ENCODE measurements at regions not wholly inside any gene's neighbourhood (a gene's known extent, or its start where the extent isn't known, plus 50 kb on each side); places are given as distances from the start of the nearest gene placed in this dataset.
"Not testable (repeated sequence)": the region's sequence is repeated elsewhere in the genome, so short reads cannot be mapped to it uniquely, and the experiment has no call there.

DNA sequence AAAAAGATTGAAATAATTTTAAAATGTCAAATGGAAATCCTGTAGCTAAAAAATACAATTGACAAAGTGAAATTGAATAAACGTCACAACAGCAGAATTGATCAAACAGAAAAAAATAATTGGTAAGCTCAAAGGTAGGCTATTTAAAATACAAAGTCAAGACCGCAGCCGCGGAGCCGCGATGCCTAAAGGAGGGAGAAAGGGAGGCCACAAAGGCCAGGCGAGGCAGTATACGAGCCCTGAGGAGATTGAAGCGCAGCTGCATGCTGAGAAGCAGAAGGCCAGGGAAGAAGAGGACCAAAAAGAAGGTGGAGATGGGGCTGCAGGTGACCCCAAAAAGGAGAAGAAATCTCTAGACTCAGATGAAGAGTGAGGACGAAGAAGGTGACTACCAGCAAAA, 1068.5 kb upstream of the COX7C start:
- no peak for DNase-seq (ENCODE audit: low spot score)

- DNase-seq (ENCODE audit: low spot score) = no peak
Observed at GRCh38 chr5:85549836-85550599, 1067.7 kb upstream of the COX7C start.

GRCh38 chr5:85556464-85556863, 1061.3 kb upstream of the COX7C start:
- no peak for DNase-seq (ENCODE audit: low spot score)

- DNase-seq (ENCODE audit: low spot score) = no peak
Observed at GRCh38 chr5:85576666-85577065, 1041.1 kb upstream of the COX7C start.

- not testable (repeated sequence) for DNase-seq (ENCODE audit: low spot score)
Observed at GRCh38 chr5:85587806-85588205, 1029.9 kb upstream of the COX7C start.

DNA sequence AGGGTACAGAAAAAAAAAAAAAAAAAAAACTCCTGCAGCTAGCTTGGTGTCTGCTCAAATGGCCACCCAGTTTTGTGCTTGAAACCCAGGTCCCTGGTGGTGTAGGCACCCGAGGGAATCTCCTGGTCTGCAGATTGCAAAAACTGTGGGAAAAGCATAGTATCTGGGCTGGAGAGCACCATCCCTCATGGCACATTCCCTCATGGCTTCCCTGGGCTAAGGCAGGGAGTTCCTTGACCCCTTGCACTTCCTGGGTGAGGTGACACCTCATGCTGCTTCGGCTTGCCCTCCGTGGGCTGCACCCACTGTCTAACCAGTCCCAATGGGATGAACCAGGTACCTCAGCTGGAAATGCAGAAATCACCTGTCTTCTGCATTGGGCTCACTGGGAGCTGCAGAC, 1029.5 kb upstream of the COX7C start:
- DNase-seq (ENCODE audit: low spot score) = not testable (repeated sequence)

GRCh38 chr5:85590764-85591163, 1027.0 kb upstream of the COX7C start:
- DNase-seq (ENCODE audit: low spot score) = no peak

DNA sequence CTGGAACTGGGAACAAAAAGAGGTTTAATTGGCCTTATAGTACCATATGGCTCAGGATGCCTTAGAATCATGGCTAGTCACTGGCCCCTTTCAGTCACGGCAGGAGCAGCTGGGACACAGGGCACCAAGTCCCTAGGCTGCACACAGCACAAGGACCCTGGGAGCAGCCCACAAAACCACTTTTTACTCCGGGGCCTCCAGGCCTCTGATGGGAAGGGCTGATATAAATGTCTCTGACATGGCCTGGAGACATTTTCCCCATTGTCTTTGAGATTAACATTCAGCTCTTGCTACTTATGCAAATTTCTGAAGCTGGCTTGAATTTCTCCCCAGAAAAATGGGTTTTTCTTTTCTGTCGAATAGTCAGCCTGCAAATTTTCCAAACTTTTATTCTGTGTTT, 1026.4 kb upstream of the COX7C start:
- DNase-seq (ENCODE audit: low spot score) = no peak

GRCh38 chr5:85602843-85603242, 1014.9 kb upstream of the COX7C start:
- DNase-seq (ENCODE audit: low spot score) = no peak

DNA sequence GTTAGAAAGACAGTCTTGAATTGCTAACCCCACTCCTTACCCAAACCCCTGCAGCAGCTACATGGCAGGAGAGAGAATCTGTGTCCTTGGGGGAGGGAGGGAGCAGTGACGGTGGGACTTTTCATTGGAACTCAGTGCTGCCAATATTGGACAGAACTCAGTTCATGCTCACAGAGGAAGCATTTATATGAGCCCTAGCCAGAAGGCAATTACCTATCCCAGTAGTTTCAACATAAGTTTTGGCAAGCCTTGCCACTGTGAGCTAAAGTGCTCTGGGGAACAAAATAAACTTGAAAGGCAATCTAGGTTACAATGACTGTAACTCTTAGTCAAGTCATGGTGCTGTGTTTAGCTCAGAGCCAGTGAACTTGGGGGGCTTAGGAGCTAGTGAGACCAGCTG, 1013.4 kb upstream of the COX7C start:
- DNase-seq (ENCODE audit: low spot score) = no peak

DNA sequence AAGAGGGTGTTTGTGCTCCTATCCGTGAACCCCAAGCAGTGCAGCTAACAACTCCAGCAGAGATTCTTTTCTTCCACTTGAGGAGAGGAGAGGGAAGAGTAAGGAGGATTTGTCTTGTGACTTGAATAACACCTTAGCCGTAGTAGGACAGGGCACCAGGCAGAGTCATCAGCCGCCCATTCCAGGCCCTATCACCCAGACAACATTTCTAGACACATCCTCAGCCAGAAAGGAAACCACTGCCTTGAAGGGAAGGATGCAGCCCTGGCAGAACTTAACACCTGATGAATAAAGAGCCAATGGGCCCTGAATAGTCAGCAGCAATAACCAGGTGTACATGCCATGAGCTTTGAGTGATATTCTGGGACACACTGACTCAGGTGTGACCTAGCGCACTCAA, 1013.0 kb upstream of the COX7C start:
- DNase-seq (ENCODE audit: low spot score) = no peak

DNA sequence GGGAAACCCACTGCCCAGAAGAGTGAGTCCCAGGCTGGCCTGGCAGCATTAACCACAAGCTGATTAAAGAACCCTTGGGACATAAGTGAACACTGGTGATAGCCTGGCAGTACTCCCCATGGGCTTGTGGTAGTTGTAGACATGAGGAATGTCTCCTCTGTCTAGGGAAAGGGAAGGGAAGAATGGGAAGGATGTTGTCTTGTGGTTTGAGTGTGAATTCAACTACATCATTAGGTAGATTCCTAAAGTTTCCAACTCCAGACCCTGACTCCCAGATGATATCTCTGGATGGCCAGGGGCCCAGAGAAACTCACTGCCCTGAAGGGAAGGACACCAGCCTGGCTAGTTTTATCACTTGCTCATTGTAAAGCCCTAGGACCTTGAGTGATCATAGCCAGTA, 1012.4 kb upstream of the COX7C start:
- no peak for DNase-seq (ENCODE audit: low spot score)

DNA sequence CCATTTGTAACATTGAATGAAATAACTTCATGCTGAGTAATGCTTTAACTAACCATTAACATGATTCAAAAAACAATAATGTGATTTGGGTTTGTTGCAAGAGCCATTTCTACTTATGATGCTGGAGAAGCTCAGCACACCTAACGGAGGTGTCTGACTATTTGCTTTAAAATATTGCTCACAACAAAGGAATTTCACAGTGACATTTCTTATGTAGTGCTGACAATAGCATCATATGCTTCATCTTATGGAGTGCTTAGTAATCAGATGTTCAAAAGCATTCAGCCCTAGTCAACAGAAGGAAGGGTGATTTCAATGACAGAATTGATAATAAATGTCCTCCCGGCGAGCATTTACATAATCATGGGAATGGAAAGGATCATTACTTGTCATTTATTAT, 1003.3 kb upstream of the COX7C start:
- DNase-seq (ENCODE audit: low spot score) = no peak

GRCh38 chr5:85621668-85622067, 996.1 kb upstream of the COX7C start:
- DNase-seq (ENCODE audit: low spot score) = no peak

DNA sequence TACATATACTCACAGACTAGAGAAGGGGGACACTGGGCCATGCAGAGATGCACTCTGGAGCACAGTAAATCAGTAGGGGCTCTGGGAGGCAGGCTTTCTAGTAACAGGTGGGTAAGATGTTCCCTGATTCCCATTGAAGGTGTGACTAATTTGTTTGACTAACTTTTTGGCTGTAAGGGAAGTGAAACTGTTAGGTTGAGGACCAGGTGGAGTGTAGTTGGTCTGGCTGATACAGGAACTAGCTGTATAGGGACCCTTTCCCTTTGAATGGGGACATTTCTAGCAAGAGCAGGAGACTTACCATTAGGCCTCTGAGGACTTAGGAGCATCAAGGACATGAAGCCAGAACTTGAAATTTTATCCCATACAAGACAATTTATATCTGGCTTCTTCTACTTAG, 989.6 kb upstream of the COX7C start:
- DNase-seq (ENCODE audit: low spot score) = no peak

GRCh38 chr5:85638495-85639125, 979.1 kb upstream of the COX7C start:
- DNase-seq (ENCODE audit: low spot score) = not testable (repeated sequence)

GRCh38 chr5:85646036-85646435, 971.7 kb upstream of the COX7C start:
- no peak for DNase-seq (ENCODE audit: low spot score)

DNA sequence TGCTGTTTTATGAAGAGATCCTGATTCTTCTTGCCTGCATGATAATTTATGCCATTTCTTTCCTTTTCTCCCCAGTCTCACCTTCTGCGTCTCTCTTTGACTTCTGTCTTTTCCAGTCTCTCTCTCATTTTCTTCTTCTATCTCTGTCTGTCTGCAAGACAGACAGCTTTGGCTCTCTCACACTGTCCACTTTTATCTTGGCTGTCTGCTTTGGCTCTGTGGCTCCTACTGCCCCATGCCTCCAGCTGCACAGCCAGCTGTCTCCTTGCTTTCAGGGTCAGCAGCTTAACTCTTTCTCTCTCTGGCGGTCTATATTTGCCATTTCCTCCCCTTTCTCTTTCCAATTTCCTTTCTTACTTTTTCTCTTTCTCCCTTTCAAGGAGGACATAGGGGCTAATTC, 971.1 kb upstream of the COX7C start:
- DNase-seq (ENCODE audit: low spot score) = no peak

GRCh38 chr5:85647349-85648127, 970.2 kb upstream of the COX7C start:
- DNase-seq (ENCODE audit: low spot score) = no peak

DNA sequence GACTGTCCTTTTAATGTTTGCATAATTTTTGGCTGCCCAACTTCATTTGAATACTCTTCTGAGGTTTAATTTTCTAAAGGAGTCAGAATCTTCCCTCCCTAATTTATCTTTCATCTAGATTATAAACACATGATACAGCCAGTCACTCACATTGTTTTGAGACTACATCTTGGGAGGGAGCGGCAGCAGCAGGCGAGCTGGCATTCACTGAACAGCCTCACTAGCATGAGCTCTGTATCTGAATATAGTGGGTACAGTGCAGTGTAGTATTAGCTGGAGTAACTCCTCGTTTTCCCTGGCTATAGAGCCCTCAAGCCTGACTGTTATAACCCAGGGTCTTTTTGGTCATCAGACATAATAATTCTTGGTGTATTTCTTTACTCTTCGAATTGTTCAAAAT, 969.2 kb upstream of the COX7C start:
- no peak for DNase-seq (ENCODE audit: low spot score)

DNA sequence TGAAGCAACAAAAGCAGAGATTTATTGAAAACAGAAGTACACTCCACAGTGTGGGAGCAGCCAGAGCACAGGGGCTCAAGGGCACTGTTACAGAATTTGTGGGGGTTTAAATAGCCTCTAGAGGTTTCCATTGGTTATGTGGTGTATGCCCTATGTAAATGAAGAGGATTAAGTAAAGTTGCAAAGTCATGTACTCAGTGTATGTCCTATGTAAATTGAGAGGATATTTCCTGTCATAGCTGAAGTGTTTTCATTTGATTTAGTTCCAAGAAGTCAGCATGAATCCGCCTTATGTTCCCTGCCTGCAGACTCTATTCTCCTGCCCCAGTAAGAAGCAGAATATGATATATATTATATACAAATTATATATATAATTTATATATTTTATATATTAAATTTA, 966.0 kb upstream of the COX7C start:
- no peak for DNase-seq (ENCODE audit: low spot score)

GRCh38 chr5:85654144-85654543, 963.6 kb upstream of the COX7C start:
- not testable (repeated sequence) for DNase-seq (ENCODE audit: low spot score)

- DNase-seq (ENCODE audit: low spot score) = no peak
Observed at GRCh38 chr5:85656050-85656449, 961.7 kb upstream of the COX7C start.
